Activated CD8-positive, alpha-beta T cell treated with anti-CD3 and anti-CD28 coated beads for 36 hours (primary cell): ENCODE measurements at regions not wholly inside any gene's neighbourhood (a gene's known extent, or its start where the extent isn't known, plus 50 kb on each side); places are given as distances from the start of the nearest gene placed in this dataset.

Source experiments
- ATAC-seq: fragments of 200-7000 bp; cut with Tn5 transposase; one replicate; pipeline ENCODE4 v1.10.0; 2021; ENCODE audit warnings: mild to moderate bottlenecking, moderate library complexity
- CTCF ChIA-PET: fragments of 350-600 bp; sonication (Branson Sonifier 250); formaldehyde crosslinking; loops from one replicate; lab custom pipeline; 2021; ENCODE audit warnings: antibody characterized with exemption; lab: Charles Lee
- POLR2A ChIA-PET: fragments of 350-600 bp; sonication (Branson Sonifier 250); formaldehyde crosslinking; loops from one replicate; lab custom pipeline; 2021; ENCODE audit warnings: antibody characterized with exemption; lab: Charles Lee
- DNase-seq: peaks from one replicate; pipeline ENCODE4 v3.0.0-alpha.2; 2020
- H3K27ac Mint-ChIP-seq: one replicate; pipeline ENCODE4 v1.8.0; 2021; ENCODE audit warnings: mild to moderate bottlenecking, mixed read lengths
- H3K27me3 Mint-ChIP-seq: one replicate; pipeline ENCODE4 v1.8.0; 2021; ENCODE audit warnings: mixed read lengths
- H3K36me3 Mint-ChIP-seq: one replicate; pipeline ENCODE4 v1.8.0; 2021; ENCODE audit warnings: low read depth, mixed read lengths
- H3K4me1 Mint-ChIP-seq: one replicate; pipeline ENCODE4 v1.8.0; 2021; ENCODE audit warnings: low read depth, mixed read lengths
- H3K4me3 Mint-ChIP-seq: one replicate; pipeline ENCODE4 v1.8.0; 2021; ENCODE audit warnings: mild to moderate bottlenecking, moderate library complexity, mixed read lengths
- H3K9me3 Mint-ChIP-seq: one replicate; pipeline ENCODE4 v1.8.0; 2021; ENCODE audit warnings: mixed read lengths
- CTCF ChIP-seq: fragments of 200-600 bp; IDR thresholded peaks from one replicate; pipeline ENCODE4 v1.8.0; 2022; ENCODE audit warnings: antibody characterized with exemption, mild to moderate bottlenecking
- intact Hi-C: fragments of 100-400 bp; cut with micrococcal nuclease; formaldehyde crosslinking; loops from one replicate; pipeline ENCODE4 v1.10.0; 2022

- Mint-ChIP-seq H3K36me3 (no peaks in the 10 kb centered on the region), H3K9me3 (no peaks in the 10 kb centered on the region), H3K27me3 (peaks cover 3% of the 10 kb centered on the region), H3K27ac (no peak overlapping the region), H3K4me1 (no peaks in the 10 kb centered on the region), H3K4me3 (no peak overlapping the region)
- ChIA-PET POLR2A (no interaction called here), CTCF (no interaction called here)
- no peak for TF ChIP-seq CTCF
- DNase-seq (no peak), ATAC-seq (no peak)
- intact Hi-C loops: no loop called here
These were observed 116.4 kb upstream of the ANO1 start for GRCh38 chr11:69961738-69962137.

GRCh38 chr11:69962152-69962551 is 116.0 kb upstream of the ANO1 start:
- ChIA-PET POLR2A (no interaction called here), CTCF (interaction anchor here (1.2 kb wide), 1 partner anchor 47 kb away, joined by 3 read pairs; no protein-coding TSS in a partner anchor)
- no peak overlapping the region for H3K4me3 Mint-ChIP-seq
- H3K27ac Mint-ChIP-seq: no peak overlapping the region
- DNase-seq (no peak), ATAC-seq (no peak)
- no peaks in the 10 kb centered on the region for H3K4me1 Mint-ChIP-seq
- no peaks in the 10 kb centered on the region for H3K9me3 Mint-ChIP-seq
- no peaks in the 10 kb centered on the region for H3K36me3 Mint-ChIP-seq
- TF ChIP-seq CTCF: no peak
- peaks cover 3% of the 10 kb centered on the region for H3K27me3 Mint-ChIP-seq
- intact Hi-C loops: no loop called here

GRCh38 chr11:69963533-69964246 is 114.4 kb upstream of the ANO1 start:
- H3K9me3 Mint-ChIP-seq: no peaks in the 10 kb centered on the region
- ChIA-PET POLR2A (no interaction called here), CTCF (interaction anchor here (1.3 kb wide), 1 partner anchor 18 kb away, joined by 4 read pairs; no protein-coding TSS in a partner anchor)
- DNase-seq (no peak), ATAC-seq (no peak)
- TF ChIP-seq CTCF: no peak
- intact Hi-C loops: no loop called here
- H3K4me1 Mint-ChIP-seq: no peaks in the 10 kb centered on the region
- H3K4me3 Mint-ChIP-seq: no peak overlapping the region
- H3K27me3 Mint-ChIP-seq: peaks cover 3% of the 10 kb centered on the region
- H3K27ac Mint-ChIP-seq: no peak overlapping the region
- H3K36me3 Mint-ChIP-seq: no peaks in the 10 kb centered on the region

GRCh38 chr11:69964247-69964643 is 113.9 kb upstream of the ANO1 start:
- ChIA-PET POLR2A (no interaction called here), CTCF (interaction anchor here (1.3 kb wide), 1 partner anchor 18 kb away, joined by 4 read pairs; no protein-coding TSS in a partner anchor)
- Mint-ChIP-seq H3K27ac (no peak overlapping the region), H3K4me3 (no peak overlapping the region), H3K27me3 (no peaks in the 10 kb centered on the region), H3K9me3 (no peaks in the 10 kb centered on the region), H3K36me3 (no peaks in the 10 kb centered on the region), H3K4me1 (no peaks in the 10 kb centered on the region)
- no peak for TF ChIP-seq CTCF
- ATAC-seq (no peak), DNase-seq (no peak)
- intact Hi-C loops: no loop called here

GRCh38 chr11:69965821-69966582 is 112.1 kb upstream of the ANO1 start:
- ChIA-PET CTCF (no interaction called here), POLR2A (interaction anchor here (0.7 kb wide), 1 partner anchor 81 kb away, joined by 3 read pairs; no protein-coding TSS in a partner anchor)
- Mint-ChIP-seq H3K9me3 (no peaks in the 10 kb centered on the region), H3K27me3 (peaks cover 5% of the 10 kb centered on the region), H3K27ac (no peak overlapping the region), H3K4me3 (no peak overlapping the region), H3K36me3 (no peaks in the 10 kb centered on the region), H3K4me1 (peaks cover 9% of the 10 kb centered on the region)
- no peak for TF ChIP-seq CTCF
- ATAC-seq (no peak), DNase-seq (no peak)
- intact Hi-C loops: no loop called here
